DND-41 (cell line): ENCODE measurements at regions not wholly inside any gene's neighbourhood (a gene's known extent, or its start where the extent isn't known, plus 50 kb on each side); places are given as distances from the start of the nearest gene placed in this dataset.

Experiments used
- EZH2 ChIP-seq: IDR thresholded peaks from 3 replicates; pipeline ENCODE4 v1.6.1; 2012; ENCODE audit warnings: borderline replicate concordance, low read depth, mild to moderate bottlenecking, moderate library complexity, low read length, inconsistent platforms; ENCODE audit not compliant: severe bottlenecking
- TF ChIP-seq, protein P1 (sequence below): IDR thresholded peaks from 2 replicates; pipeline ENCODE4 v1.5.1; 2012; ENCODE audit warnings: borderline replicate concordance, low read length, moderate library complexity, mild to moderate bottlenecking; ENCODE audit not compliant: poor library complexity, severe bottlenecking; ENCODE audit errors: extremely low read depth

DNA sequence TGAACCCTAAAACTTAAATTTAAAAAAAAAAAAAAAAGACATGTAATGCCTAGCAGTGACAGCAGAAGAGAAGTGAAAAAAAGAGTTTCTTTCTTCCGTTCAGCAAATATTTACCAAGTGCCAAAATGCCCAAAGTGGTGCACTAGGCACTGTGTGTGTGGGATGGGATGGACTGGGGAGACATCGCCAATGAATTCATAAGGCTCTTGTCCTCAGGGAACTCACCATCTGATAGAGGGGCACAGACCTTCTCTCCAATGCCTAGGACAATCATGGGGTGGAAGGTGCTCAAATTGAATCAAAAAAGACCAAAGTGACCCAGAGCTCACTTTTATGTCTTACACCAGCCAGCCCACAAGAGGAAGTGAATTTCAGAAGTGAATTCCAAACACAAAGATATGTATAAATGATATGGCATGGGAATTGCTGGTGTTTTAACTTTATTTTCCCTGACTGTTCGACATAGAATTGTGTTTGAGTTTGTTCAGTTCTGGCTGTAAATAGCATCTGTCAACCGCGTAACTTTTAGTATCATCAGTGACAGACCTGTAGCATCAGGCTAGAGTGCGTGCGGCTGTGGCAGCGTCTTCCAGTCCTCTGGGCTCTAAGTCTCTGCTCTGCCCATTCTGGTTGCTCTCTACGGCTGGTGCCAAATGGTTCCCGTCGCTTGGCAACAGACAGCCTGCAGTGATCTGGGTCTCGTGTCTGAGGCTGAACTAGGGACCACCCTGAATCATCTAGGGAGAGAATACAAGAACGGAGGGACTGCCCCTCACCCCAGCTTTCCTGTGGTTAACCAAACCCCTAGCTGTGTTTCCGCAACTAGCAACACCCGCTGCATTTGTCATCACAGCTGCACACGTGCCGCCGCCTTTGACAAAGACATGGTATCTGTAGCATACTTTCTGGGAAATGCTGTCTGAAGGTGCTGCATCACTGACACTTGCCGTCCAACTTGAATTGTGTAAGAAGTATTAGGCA, 154.0 kb upstream of the THBS1 start:
- TF ChIP-seq, protein P1, sequence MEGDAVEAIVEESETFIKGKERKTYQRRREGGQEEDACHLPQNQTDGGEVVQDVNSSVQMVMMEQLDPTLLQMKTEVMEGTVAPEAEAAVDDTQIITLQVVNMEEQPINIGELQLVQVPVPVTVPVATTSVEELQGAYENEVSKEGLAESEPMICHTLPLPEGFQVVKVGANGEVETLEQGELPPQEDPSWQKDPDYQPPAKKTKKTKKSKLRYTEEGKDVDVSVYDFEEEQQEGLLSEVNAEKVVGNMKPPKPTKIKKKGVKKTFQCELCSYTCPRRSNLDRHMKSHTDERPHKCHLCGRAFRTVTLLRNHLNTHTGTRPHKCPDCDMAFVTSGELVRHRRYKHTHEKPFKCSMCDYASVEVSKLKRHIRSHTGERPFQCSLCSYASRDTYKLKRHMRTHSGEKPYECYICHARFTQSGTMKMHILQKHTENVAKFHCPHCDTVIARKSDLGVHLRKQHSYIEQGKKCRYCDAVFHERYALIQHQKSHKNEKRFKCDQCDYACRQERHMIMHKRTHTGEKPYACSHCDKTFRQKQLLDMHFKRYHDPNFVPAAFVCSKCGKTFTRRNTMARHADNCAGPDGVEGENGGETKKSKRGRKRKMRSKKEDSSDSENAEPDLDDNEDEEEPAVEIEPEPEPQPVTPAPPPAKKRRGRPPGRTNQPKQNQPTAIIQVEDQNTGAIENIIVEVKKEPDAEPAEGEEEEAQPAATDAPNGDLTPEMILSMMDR = peak; percentile 35
- TF ChIP-seq EZH2 = no peak
